Panc1 (cell line): ENCODE measurements at regions not wholly inside any gene's neighbourhood (a gene's known extent, or its start where the extent isn't known, plus 50 kb on each side); places are given as distances from the start of the nearest gene placed in this dataset.

Experiments used
- POLR2AphosphoS5 ChIP-seq: IDR thresholded peaks from 2 replicates; pipeline ENCODE4 v1.6.1; 2012; ENCODE audit warnings: mild to moderate bottlenecking, low read depth, low read length, moderate library complexity
- TF ChIP-seq, protein P1 (sequence below): fragments of 450-650 bp; IDR thresholded peaks from 2 replicates; pipeline ENCODE4 v1.5.1; 2017; ENCODE audit warnings: mild to moderate bottlenecking

GRCh38 chr4:156038772-156039171 lies 85.1 kb upstream of the CTSO start:
- TF ChIP-seq, protein P1, sequence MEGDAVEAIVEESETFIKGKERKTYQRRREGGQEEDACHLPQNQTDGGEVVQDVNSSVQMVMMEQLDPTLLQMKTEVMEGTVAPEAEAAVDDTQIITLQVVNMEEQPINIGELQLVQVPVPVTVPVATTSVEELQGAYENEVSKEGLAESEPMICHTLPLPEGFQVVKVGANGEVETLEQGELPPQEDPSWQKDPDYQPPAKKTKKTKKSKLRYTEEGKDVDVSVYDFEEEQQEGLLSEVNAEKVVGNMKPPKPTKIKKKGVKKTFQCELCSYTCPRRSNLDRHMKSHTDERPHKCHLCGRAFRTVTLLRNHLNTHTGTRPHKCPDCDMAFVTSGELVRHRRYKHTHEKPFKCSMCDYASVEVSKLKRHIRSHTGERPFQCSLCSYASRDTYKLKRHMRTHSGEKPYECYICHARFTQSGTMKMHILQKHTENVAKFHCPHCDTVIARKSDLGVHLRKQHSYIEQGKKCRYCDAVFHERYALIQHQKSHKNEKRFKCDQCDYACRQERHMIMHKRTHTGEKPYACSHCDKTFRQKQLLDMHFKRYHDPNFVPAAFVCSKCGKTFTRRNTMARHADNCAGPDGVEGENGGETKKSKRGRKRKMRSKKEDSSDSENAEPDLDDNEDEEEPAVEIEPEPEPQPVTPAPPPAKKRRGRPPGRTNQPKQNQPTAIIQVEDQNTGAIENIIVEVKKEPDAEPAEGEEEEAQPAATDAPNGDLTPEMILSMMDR, result no peak
- no peak for TF ChIP-seq POLR2AphosphoS5
